GM10266 (cell line): ENCODE measurements at regions not wholly inside any gene's neighbourhood (a gene's known extent, or its start where the extent isn't known, plus 50 kb on each side); places are given as distances from the start of the nearest gene placed in this dataset.

Source experiments
- DNase-seq: peaks from one replicate; pipeline ENCODE4 v3.0.0; 2012; ENCODE audit errors: extremely low spot score
- TF ChIP-seq, protein P1 (sequence below): IDR thresholded peaks from 2 replicates; pipeline ENCODE4 v1.5.1; 2012; ENCODE audit warnings: mild to moderate bottlenecking, low read depth; ENCODE audit not compliant: control insufficient read depth, insufficient read depth; ENCODE audit errors: missing control alignments

DNA sequence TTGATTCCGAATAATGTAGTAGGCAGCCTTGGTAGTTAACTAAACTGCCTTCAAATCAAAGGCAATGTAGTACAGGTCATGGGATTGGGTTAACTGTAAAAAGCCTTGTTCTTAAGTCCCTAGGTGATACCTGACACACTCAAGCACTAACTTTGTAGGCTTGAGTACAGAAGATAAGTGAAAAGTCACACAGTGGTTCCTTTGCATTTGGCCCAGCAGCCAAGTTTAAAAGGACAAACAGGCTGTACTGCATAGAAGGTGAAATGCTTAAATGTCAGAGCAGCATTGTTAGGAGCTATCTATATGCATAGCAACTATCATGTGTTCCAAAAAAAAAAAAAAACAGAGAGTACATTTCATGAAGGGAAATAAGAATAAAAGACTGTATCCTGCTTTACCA lies 178.4 kb downstream of the ATOH1 start:
- DNase-seq, result no peak
- TF ChIP-seq, protein P1, sequence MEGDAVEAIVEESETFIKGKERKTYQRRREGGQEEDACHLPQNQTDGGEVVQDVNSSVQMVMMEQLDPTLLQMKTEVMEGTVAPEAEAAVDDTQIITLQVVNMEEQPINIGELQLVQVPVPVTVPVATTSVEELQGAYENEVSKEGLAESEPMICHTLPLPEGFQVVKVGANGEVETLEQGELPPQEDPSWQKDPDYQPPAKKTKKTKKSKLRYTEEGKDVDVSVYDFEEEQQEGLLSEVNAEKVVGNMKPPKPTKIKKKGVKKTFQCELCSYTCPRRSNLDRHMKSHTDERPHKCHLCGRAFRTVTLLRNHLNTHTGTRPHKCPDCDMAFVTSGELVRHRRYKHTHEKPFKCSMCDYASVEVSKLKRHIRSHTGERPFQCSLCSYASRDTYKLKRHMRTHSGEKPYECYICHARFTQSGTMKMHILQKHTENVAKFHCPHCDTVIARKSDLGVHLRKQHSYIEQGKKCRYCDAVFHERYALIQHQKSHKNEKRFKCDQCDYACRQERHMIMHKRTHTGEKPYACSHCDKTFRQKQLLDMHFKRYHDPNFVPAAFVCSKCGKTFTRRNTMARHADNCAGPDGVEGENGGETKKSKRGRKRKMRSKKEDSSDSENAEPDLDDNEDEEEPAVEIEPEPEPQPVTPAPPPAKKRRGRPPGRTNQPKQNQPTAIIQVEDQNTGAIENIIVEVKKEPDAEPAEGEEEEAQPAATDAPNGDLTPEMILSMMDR, result no peak

GRCh38 chr4:94011190-94011589 lies 182.6 kb downstream of the ATOH1 start:
- no peak for DNase-seq
- TF ChIP-seq, protein P1, result no peak

GRCh38 chr4:94014484-94015136 lies 186.1 kb downstream of the ATOH1 start:
- no peak for DNase-seq
- TF ChIP-seq, protein P1, result no peak

GRCh38 chr4:94015956-94016355 lies 187.4 kb downstream of the ATOH1 start:
- TF ChIP-seq, protein P1, result no peak
- no peak for DNase-seq

- TF ChIP-seq, protein P1, result no peak
- DNase-seq, result no peak
Observed at GRCh38 chr4:94032754-94033153, 174.9 kb upstream of the SMARCAD1 start.

DNA sequence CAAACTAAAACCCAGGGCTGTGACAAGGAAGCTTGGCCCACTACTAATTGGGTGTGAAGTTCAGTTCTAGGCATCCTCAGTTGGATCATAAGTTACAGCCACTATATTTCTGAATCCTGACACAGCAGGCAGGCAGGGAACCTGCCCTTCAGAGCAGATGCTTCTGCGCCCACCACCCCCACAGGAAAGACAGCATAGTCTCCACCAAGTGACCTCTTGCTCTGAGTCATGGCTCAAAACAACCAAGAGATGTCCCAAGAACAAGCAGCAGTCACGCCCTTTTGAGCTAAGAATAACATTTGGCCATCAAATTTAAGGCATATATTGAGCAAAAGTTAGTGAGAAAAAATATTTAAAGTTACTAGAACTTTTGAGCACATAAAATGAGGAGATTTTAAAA lies 170.7 kb upstream of the SMARCAD1 start:
- TF ChIP-seq, protein P1, result no peak

DNA sequence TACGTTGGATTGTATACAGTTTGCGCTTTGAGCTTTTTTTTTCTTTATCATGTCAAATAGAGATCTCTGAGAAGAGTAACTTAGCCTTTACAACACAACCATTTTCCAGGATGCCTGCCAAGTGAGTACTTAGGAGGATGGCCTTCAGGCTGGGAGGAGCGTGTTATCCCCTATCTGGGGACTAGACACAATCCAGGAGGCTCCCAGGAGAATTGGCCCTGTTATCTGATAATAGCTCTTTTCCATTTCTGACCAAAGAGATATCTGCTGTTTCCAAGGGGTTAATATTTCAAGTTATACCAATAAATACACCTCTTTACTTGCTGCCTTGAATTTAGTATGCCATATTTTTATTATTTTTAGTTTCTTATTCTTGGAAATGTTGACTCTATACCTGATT lies 169.5 kb upstream of the SMARCAD1 start:
- DNase-seq, result no peak
- TF ChIP-seq, protein P1, result no peak

More for the DNA sequence above, 170.7 kb upstream of the SMARCAD1 start:
- DNase-seq, result peak; percentile 8
